PC-9 (cell line): ENCODE measurements at regions not wholly inside any gene's neighbourhood (a gene's known extent, or its start where the extent isn't known, plus 50 kb on each side); places are given as distances from the start of the nearest gene placed in this dataset.

Experiments
- BruUV-seq: library from RNA; stranded (reverse); fragments of 400-500 nt; replicated peaks from 2 replicates; lab custom pipeline; 2021; lab: Mats Ljungman, UMichigan
- CTCF ChIA-PET: fragments of 300-600 bp; sonication (Branson Sonifier 250); formaldehyde crosslinking; loops from one replicate; lab custom pipeline; 2022; ENCODE audit warnings: antibody characterized with exemption; lab: Charles Lee
- POLR2A ChIA-PET: fragments of 300-600 bp; sonication (Branson Sonifier 250); formaldehyde crosslinking; loops from one replicate; lab custom pipeline; 2022; ENCODE audit warnings: antibody characterized with exemption; ENCODE audit not compliant: unreplicated experiment; lab: Charles Lee
- DNase-seq, 2 experiments: peaks; one replicate each; pipeline versions ENCODE4 v3.0.0 to v3.0.0-alpha.2; 2015 to 2022; ENCODE audit warnings: mixed read lengths in 1 of 2
- H2AFZ ChIP-seq: fragments of 200-600 bp; sonication (generic); 2 replicates; pipeline ENCODE4 v1.8.1; 2017; ENCODE audit warnings: antibody characterized with exemption
- H3F3A ChIP-seq: fragments of 200-600 bp; sonication (generic); 2 replicates; pipeline ENCODE4 v1.8.1; 2017; ENCODE audit warnings: antibody characterized with exemption, mild to moderate bottlenecking, low read depth; ENCODE audit not compliant: insufficient read depth
- H3K27ac ChIP-seq: fragments of 200-600 bp; sonication (generic); 2 replicates; pipeline ENCODE4 v1.6.1; 2016; ENCODE audit warnings: mixed run types
- H3K27me3 ChIP-seq: fragments of 200-600 bp; sonication (generic); 2 replicates; pipeline ENCODE4 v1.6.1; 2016; ENCODE audit warnings: low read depth, mixed run types; ENCODE audit not compliant: insufficient read depth
- H3K36me3 ChIP-seq: fragments of 200-600 bp; sonication (generic); 2 replicates; pipeline ENCODE4 v1.6.1; 2016; ENCODE audit warnings: low read depth, mixed run types
- H3K4me1 ChIP-seq: fragments of 200-600 bp; sonication (generic); replicated peaks from 2 replicates; pipeline ENCODE4 v1.6.1; 2016; ENCODE audit warnings: mixed run types; ENCODE audit not compliant: insufficient read depth
- H3K4me2 ChIP-seq: fragments of 200-600 bp; sonication (generic); 2 replicates; pipeline ENCODE4 v1.6.1; 2017; ENCODE audit warnings: mixed run types
- H3K4me3 ChIP-seq: fragments of 200-600 bp; sonication (generic); 2 replicates; pipeline ENCODE4 v1.6.1; 2016; ENCODE audit warnings: mixed run types
- H3K79me2 ChIP-seq: fragments of 200-600 bp; sonication (generic); 2 replicates; pipeline ENCODE4 v1.6.1; 2017; ENCODE audit warnings: low read depth, mixed run types
- H3K9me2 ChIP-seq: fragments of 200-600 bp; sonication (generic); 2 replicates; pipeline ENCODE4 v1.8.1; 2017; ENCODE audit warnings: mild to moderate bottlenecking; ENCODE audit not compliant: insufficient read depth
- H3K9me3 ChIP-seq: fragments of 200-600 bp; sonication (generic); 2 replicates; pipeline ENCODE4 v1.8.1; 2016; ENCODE audit warnings: low read depth; ENCODE audit not compliant: insufficient read depth
- H4K20me1 ChIP-seq: fragments of 200-600 bp; sonication (generic); 2 replicates; pipeline ENCODE4 v1.8.1; 2017; ENCODE audit not compliant: insufficient read depth
- EZH2 ChIP-seq: fragments of 200-600 bp; sonication (generic); IDR thresholded peaks from 2 replicates; pipeline ENCODE4 v1.8.0; 2017; ENCODE audit warnings: antibody characterized with exemption, low read depth
- intact Hi-C: fragments of 100-400 bp; cut with micrococcal nuclease; formaldehyde crosslinking; loops from one replicate; pipeline ENCODE4 v1.10.0; 2022; ENCODE audit not compliant: unreplicated experiment
- TF ChIP-seq, protein P1 (sequence below): fragments of 200-600 bp; sonication (generic); conservative IDR thresholded peaks from 2 replicates; pipeline ENCODE4 v1.6.1; 2017; ENCODE audit warnings: mixed run types, antibody characterized with exemption, mild to moderate bottlenecking, moderate library complexity

DNA sequence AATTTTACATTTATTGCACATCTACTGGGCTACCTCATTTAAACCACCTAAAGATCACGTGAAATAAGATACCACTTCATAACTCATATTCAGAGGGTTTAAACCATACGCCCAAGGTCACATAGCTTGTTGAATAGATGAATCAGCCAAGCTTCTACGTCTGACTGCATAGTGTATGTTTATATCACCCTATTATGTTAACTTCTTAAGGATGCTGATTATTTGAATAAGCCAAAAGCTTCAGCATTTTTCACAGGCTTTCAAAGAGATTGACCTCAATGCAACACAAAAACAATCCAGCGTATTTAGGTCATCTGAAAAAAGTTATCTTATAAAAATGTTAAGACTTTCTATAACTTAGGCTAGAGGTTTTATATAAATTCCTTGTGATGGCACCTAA lies 373.8 kb downstream of the TGFB2 start:
- Histone ChIP-seq H2AFZ (no peak overlapping the region), H4K20me1 (no peaks in the 10 kb centered on the region), H3K27ac (no peak overlapping the region), H3F3A (no peaks in the 10 kb centered on the region), H3K4me3 (no peak overlapping the region), H3K27me3 (no peaks in the 10 kb centered on the region), H3K4me2 (no peak overlapping the region), H3K36me3 (no peaks in the 10 kb centered on the region), H3K79me2 (no peaks in the 10 kb centered on the region), H3K4me1 (no peaks in the 10 kb centered on the region), H3K9me2 (0 out of 2 replicates have a peak, but pooled peaks cover 2% of the 10 kb centered on the region), H3K9me3 (no peaks in the 10 kb centered on the region)
- no peak for TF ChIP-seq EZH2
- TF ChIP-seq, protein P1, sequence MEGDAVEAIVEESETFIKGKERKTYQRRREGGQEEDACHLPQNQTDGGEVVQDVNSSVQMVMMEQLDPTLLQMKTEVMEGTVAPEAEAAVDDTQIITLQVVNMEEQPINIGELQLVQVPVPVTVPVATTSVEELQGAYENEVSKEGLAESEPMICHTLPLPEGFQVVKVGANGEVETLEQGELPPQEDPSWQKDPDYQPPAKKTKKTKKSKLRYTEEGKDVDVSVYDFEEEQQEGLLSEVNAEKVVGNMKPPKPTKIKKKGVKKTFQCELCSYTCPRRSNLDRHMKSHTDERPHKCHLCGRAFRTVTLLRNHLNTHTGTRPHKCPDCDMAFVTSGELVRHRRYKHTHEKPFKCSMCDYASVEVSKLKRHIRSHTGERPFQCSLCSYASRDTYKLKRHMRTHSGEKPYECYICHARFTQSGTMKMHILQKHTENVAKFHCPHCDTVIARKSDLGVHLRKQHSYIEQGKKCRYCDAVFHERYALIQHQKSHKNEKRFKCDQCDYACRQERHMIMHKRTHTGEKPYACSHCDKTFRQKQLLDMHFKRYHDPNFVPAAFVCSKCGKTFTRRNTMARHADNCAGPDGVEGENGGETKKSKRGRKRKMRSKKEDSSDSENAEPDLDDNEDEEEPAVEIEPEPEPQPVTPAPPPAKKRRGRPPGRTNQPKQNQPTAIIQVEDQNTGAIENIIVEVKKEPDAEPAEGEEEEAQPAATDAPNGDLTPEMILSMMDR: no peak
- intact Hi-C loops: no loop called here
- ChIA-PET CTCF (no interaction called here), POLR2A (no interaction called here)
- BruUV-seq: no TSS peak
- DNase-seq: no peak

DNA sequence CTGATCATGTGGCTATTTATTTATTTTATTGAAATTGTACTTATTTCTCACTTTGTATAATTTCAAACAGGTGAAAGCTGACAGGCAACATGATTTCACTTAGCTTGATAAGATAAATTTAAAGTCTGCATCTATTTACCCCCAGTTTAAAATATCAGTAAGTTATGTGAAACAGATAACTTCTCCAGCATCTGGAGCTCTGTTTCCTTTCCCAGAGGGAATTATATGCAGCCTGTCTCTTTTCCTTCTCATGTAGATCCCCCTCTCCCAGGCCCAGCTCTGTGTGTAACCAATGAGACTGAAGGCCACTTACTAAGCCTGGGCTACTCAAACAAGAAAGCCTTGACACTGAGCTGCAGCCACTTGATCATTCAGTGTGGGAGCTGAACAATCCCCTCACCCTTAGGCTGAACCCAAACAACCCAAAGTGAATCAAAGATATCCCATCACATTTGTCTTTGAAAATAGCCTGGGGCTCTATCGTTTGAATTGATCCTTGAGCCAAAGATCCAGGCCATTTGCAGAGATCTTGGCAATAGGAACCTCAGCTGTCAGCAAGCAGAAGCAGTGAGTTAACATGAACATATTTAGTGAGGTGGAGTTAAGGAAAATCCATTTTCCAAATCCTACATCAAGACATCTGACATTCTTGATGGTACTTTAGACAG lies 383.9 kb downstream of the TGFB2 start:
- TF ChIP-seq, protein P1: no peak
- TF ChIP-seq EZH2: no peak
- H3K4me1 ChIP-seq: no peaks in the 10 kb centered on the region
- H2AFZ ChIP-seq: no peak overlapping the region
- no peak for DNase-seq
- no peaks in the 10 kb centered on the region for H4K20me1 ChIP-seq
- H3K36me3 ChIP-seq: no peaks in the 10 kb centered on the region
- no TSS peak for BruUV-seq
- H3K9me2 ChIP-seq: no peaks in the 10 kb centered on the region; the same call in 1 of the 2 replicates
- no peak overlapping the region for H3K4me2 ChIP-seq
- no peak overlapping the region for H3K27ac ChIP-seq
- H3K9me3 ChIP-seq: peaks cover 4% of the 10 kb centered on the region; the same call in 1 of the 2 replicates
- ChIA-PET CTCF (interaction anchor here (0.6 kb wide), 1 partner anchor 469 kb away, joined by 3 read pairs; no protein-coding TSS in a partner anchor), POLR2A (interaction anchor here (0.5 to 0.6 kb wide), 2 partner anchors 179 to 224 kb away, joined by 4 read pairs; no protein-coding TSS in a partner anchor)
- no peaks in the 10 kb centered on the region for H3K79me2 ChIP-seq
- H3K4me3 ChIP-seq: no peak overlapping the region
- intact Hi-C loops: no loop called here
- H3F3A ChIP-seq: no peaks in the 10 kb centered on the region
- no peaks in the 10 kb centered on the region for H3K27me3 ChIP-seq

DNA sequence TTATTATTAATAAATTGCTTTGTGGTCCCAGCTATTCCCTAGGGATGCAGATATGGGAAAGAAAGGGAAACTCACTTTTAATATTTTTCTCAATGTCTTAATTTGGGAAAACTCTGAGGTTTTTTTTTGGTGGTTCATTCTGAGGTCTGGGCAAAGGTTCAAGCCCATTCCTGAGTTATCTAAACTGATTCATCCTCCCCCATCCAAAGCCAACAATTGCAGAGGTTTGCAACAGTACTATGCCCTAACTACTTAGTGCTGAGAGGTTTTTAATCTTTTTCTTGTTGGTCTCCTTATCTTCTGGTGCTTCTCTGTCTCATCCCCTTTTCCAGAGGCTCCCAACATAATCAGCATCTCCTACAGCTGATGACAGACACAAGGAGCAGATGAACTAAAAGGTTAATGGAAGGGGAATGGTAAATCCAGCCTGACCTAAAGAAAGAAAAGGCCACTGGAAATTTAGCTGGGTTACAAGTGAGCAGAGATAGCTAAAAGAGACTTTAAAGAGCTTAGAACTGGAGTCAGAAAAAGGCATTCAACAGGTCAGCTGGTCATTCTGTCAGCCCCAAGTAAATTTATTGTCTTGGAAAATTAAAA lies 390.4 kb downstream of the TGFB2 start:
- H3K36me3 ChIP-seq: no peaks in the 10 kb centered on the region
- no peaks in the 10 kb centered on the region for H4K20me1 ChIP-seq
- H3K9me3 ChIP-seq: peaks cover 4% of the 10 kb centered on the region; the same call in 1 of the 2 replicates
- DNase-seq: no peak
- no peak overlapping the region for H3K4me3 ChIP-seq
- no peak overlapping the region for H3K4me2 ChIP-seq
- intact Hi-C loops: no loop called here
- H3F3A ChIP-seq: no peaks in the 10 kb centered on the region
- no peaks in the 10 kb centered on the region for H3K27me3 ChIP-seq
- H3K9me2 ChIP-seq: no peaks in the 10 kb centered on the region
- no peaks in the 10 kb centered on the region for H3K79me2 ChIP-seq
- no peaks in the 10 kb centered on the region for H3K4me1 ChIP-seq
- H3K27ac ChIP-seq: no peak overlapping the region
- ChIA-PET CTCF (interaction anchor here (0.6 kb wide), 1 partner anchor 103 kb away, joined by 3 read pairs; no protein-coding TSS in a partner anchor), POLR2A (no interaction called here)
- no peak overlapping the region for H2AFZ ChIP-seq
- TF ChIP-seq, protein P1: no peak
- TF ChIP-seq EZH2: no peak
- no TSS peak for BruUV-seq
